HL-60 (cell line): ENCODE measurements at regions not wholly inside any gene's neighbourhood (a gene's known extent, or its start where the extent isn't known, plus 50 kb on each side); places are given as distances from the start of the nearest gene placed in this dataset.

Experiments
- DNase-seq, 2 experiments: peaks; one replicate each; pipeline ENCODE4 v3.0.0-alpha.2; 2010 to 2020; ENCODE audit warnings: low read depth in 1 of 2, low spot score in 1 of 2
- H3K27ac ChIP-seq: fragments of 250-450 bp; sonication (Bioruptor Pico); replicated peaks from 2 replicates; pipeline ENCODE4 v1.5.1; 2020; ENCODE audit warnings: mild to moderate bottlenecking, moderate library complexity
- H3K27me3 ChIP-seq: fragments of 250-450 bp; sonication (Bioruptor Pico); 2 replicates; pipeline ENCODE4 v1.5.1; 2021; ENCODE audit warnings: mild to moderate bottlenecking, moderate library complexity; ENCODE audit not compliant: insufficient read depth, poor library complexity, severe bottlenecking
- H3K4me3 ChIP-seq: replicated peaks from 2 replicates; pipeline ENCODE4 v1.5.1; 2011; ENCODE audit warnings: mild to moderate bottlenecking, control low read depth, low read length; ENCODE audit not compliant: insufficient read depth
- GABPA ChIP-seq: IDR thresholded peaks from 2 replicates; pipeline ENCODE4 v1.6.1; 2012; ENCODE audit warnings: low read depth
- POLR2AphosphoS5 ChIP-seq: IDR thresholded peaks from 2 replicates; pipeline ENCODE4 v1.6.1; 2012; ENCODE audit warnings: low read depth
- REST ChIP-seq: IDR thresholded peaks from 2 replicates; pipeline ENCODE4 v1.6.1; 2012; ENCODE audit warnings: low read depth; ENCODE audit not compliant: insufficient replicate concordance
- SPI1 ChIP-seq: IDR thresholded peaks from 2 replicates; pipeline ENCODE4 v1.6.1; 2012; ENCODE audit warnings: low read depth, mild to moderate bottlenecking, borderline replicate concordance
- TF ChIP-seq, protein P1 (sequence below): IDR thresholded peaks from one replicate; pipeline ENCODE4 v1.5.1; 2011; ENCODE audit warnings: low read length, control low read depth, inconsistent platforms; ENCODE audit not compliant: insufficient read depth

DNA sequence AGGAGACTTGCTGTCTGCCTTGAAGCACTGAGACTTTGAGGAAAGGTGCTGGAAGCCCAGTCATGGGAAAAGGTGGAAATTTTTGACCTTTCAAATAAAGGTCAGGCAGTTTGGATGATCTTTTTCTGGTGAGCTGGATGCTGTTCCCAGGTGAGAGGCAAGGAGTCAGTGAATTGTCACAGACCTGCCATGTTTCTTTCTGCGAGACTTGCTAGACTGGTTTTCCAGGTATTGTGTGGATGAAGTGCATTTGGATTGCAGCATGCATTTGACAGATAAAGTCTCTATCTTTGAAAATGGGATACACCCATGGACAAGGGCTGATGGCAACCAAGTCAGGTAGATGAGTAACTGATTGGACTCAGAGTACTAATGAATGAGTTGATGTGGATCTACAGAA is 65.7 kb upstream of the NHLH2 start:
- no peak for DNase-seq
- no peak overlapping the region for H3K27ac ChIP-seq
- no peak overlapping the region for H3K4me3 ChIP-seq
- TF ChIP-seq REST (no peak), POLR2AphosphoS5 (no peak), SPI1 (no peak), GABPA (no peak)
- TF ChIP-seq, protein P1, sequence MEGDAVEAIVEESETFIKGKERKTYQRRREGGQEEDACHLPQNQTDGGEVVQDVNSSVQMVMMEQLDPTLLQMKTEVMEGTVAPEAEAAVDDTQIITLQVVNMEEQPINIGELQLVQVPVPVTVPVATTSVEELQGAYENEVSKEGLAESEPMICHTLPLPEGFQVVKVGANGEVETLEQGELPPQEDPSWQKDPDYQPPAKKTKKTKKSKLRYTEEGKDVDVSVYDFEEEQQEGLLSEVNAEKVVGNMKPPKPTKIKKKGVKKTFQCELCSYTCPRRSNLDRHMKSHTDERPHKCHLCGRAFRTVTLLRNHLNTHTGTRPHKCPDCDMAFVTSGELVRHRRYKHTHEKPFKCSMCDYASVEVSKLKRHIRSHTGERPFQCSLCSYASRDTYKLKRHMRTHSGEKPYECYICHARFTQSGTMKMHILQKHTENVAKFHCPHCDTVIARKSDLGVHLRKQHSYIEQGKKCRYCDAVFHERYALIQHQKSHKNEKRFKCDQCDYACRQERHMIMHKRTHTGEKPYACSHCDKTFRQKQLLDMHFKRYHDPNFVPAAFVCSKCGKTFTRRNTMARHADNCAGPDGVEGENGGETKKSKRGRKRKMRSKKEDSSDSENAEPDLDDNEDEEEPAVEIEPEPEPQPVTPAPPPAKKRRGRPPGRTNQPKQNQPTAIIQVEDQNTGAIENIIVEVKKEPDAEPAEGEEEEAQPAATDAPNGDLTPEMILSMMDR: no peak
- H3K27me3 ChIP-seq: no peaks in the 10 kb centered on the region

GRCh38 chr1:115907092-115907491 is 66.2 kb upstream of the NHLH2 start:
- TF ChIP-seq, protein P1: no peak
- no peak for TF ChIP-seq SPI1
- no peak for TF ChIP-seq GABPA
- TF ChIP-seq REST: no peak
- TF ChIP-seq POLR2AphosphoS5: no peak
- DNase-seq: no peak
- Histone ChIP-seq H3K27ac (no peak overlapping the region), H3K4me3 (no peak overlapping the region), H3K27me3 (no peaks in the 10 kb centered on the region)

GRCh38 chr1:115908565-115909274 is 67.6 kb upstream of the SLC22A15 start:
- H3K4me3 ChIP-seq: no peak overlapping the region
- H3K27me3 ChIP-seq: no peaks in the 10 kb centered on the region
- no peak overlapping the region for H3K27ac ChIP-seq
- DNase-seq: no peak
- TF ChIP-seq SPI1: no peak
- TF ChIP-seq, protein P1: no peak
- TF ChIP-seq GABPA: no peak
- no peak for TF ChIP-seq REST
- no peak for TF ChIP-seq POLR2AphosphoS5
